Hepatocyte (in vitro differentiated cells): ENCODE measurements at regions not wholly inside any gene's neighbourhood (a gene's known extent, or its start where the extent isn't known, plus 50 kb on each side); places are given as distances from the start of the nearest gene placed in this dataset.
"Not testable (repeated sequence)": the region's sequence is repeated elsewhere in the genome, so short reads cannot be mapped to it uniquely, and the experiment has no call there.

Experiments used
- DNase-seq: peaks from one replicate; pipeline ENCODE4 v3.0.0-alpha.2; 2016; ENCODE audit warnings: low spot score
- H2AFZ ChIP-seq: fragments of 200-600 bp; sonication (generic); 2 replicates; pipeline ENCODE4 v1.6.0; 2016; ENCODE audit warnings: antibody characterized with exemption, mild to moderate bottlenecking
- H3K27ac ChIP-seq: fragments of 200-600 bp; sonication (generic); 2 replicates; pipeline ENCODE4 v1.5.1; 2016; ENCODE audit warnings: mild to moderate bottlenecking
- H3K27me3 ChIP-seq: fragments of 200-600 bp; sonication (generic); 2 replicates; pipeline ENCODE4 v1.6.1; 2016
- H3K36me3 ChIP-seq: fragments of 200-600 bp; sonication (generic); replicated peaks from 2 replicates; pipeline ENCODE4 v1.5.1; 2016; ENCODE audit warnings: low read depth; ENCODE audit not compliant: insufficient read depth
- H3K4me1 ChIP-seq: fragments of 200-600 bp; sonication (generic); 2 replicates; pipeline ENCODE4 v1.5.1; 2016; ENCODE audit warnings: mild to moderate bottlenecking, moderate library complexity; ENCODE audit not compliant: insufficient read depth
- H3K4me2 ChIP-seq: fragments of 200-600 bp; sonication (generic); 2 replicates; pipeline ENCODE4 v1.6.0; 2016
- H3K4me3 ChIP-seq: fragments of 200-600 bp; sonication (generic); 2 replicates; pipeline ENCODE4 v1.5.1; 2016; ENCODE audit warnings: mild to moderate bottlenecking
- H3K79me2 ChIP-seq: fragments of 200-600 bp; sonication (generic); 2 replicates; pipeline ENCODE4 v1.6.0; 2017; ENCODE audit warnings: mild to moderate bottlenecking
- H3K9me2 ChIP-seq: fragments of 200-600 bp; sonication (generic); replicated peaks from 2 replicates; pipeline ENCODE4 v1.6.0; 2017; ENCODE audit warnings: mild to moderate bottlenecking; ENCODE audit not compliant: insufficient read depth
- H3K9me3 ChIP-seq: fragments of 200-600 bp; sonication (generic); 2 replicates; pipeline ENCODE4 v1.5.1; 2016; ENCODE audit warnings: low read depth, mild to moderate bottlenecking
- H4K20me1 ChIP-seq: fragments of 200-600 bp; sonication (generic); 2 replicates; pipeline ENCODE4 v1.6.0; 2016; ENCODE audit warnings: mild to moderate bottlenecking; ENCODE audit not compliant: insufficient read depth, poor library complexity, severe bottlenecking
- CTCF ChIP-seq: fragments of 200-600 bp; sonication (generic); IDR thresholded peaks from 2 replicates; pipeline ENCODE4 v1.5.1; 2016; ENCODE audit warnings: antibody characterized with exemption, mild to moderate bottlenecking; ENCODE audit not compliant: poor library complexity
- EZH2 ChIP-seq: fragments of 200-600 bp; sonication (generic); IDR thresholded peaks from 2 replicates; pipeline ENCODE4 v1.6.1; 2016; ENCODE audit warnings: antibody characterized with exemption, mild to moderate bottlenecking, borderline replicate concordance
- EZH2phosphoT487 ChIP-seq: fragments of 200-600 bp; sonication (generic); IDR thresholded peaks from one replicate; pipeline ENCODE4 v1.6.1; 2018; ENCODE audit warnings: antibody characterized with exemption, mild to moderate bottlenecking, low read depth, moderate library complexity; ENCODE audit not compliant: unreplicated experiment, severe bottlenecking
- WGBS: methylation state at CpG from one replicate; pipeline ENCODE4 v1.1.6; 2016; ENCODE audit warnings: low lambda C conversion rate; ENCODE audit errors: missing lambda C conversion rate; 5-methylcytosine and 5-hydroxymethylcytosine counted together

GRCh38 chr6:51007237-51007636, 188.6 kb downstream of the TFAP2B start:
- H3K4me1 ChIP-seq: no peaks in the 10 kb centered on the region
- H3K4me2 ChIP-seq: no peak overlapping the region
- H3K9me2 ChIP-seq: no peaks in the 10 kb centered on the region
- DNase-seq: no peak
- H3K36me3 ChIP-seq: no peaks in the 10 kb centered on the region
- no peaks in the 10 kb centered on the region for H4K20me1 ChIP-seq
- no peak for TF ChIP-seq EZH2
- TF ChIP-seq CTCF: no peak
- TF ChIP-seq EZH2phosphoT487: no peak
- H3K4me3 ChIP-seq: no peak overlapping the region
- H3K79me2 ChIP-seq: no peaks in the 10 kb centered on the region
- H2AFZ ChIP-seq: no peak overlapping the region
- no peaks in the 10 kb centered on the region for H3K9me3 ChIP-seq
- no peaks in the 10 kb centered on the region for H3K27me3 ChIP-seq
- H3K27ac ChIP-seq: no peak overlapping the region

DNA sequence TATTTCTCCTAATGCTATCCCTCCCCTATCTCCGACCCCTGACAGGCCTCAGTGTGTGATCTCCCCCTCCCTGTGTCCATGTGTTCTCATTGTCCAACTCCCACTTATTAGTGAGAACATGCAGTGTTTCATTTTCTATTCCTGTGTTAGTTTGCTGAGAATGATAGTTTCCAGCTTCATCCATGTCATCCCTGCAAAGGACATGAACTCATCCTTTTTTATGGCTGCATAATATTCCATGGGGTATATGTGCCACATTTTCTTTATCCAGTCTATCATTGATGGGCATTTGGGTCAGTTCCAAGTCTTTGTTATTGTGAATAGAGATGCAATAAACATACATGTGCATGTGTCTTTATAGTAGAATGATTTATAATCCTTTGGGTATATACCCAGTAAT, 190.0 kb downstream of the TFAP2B start:
- 77% methylated on average over 1 of the region's 1 CpG for WGBS
- H3K27ac ChIP-seq, H3K36me3 ChIP-seq, H4K20me1 ChIP-seq, DNase-seq, H3K79me2 ChIP-seq, H2AFZ ChIP-seq, H3K4me2 ChIP-seq, H3K4me3 ChIP-seq, H3K27me3 ChIP-seq, H3K9me3 ChIP-seq, H3K9me2 ChIP-seq, H3K4me1 ChIP-seq: not testable (repeated sequence)

GRCh38 chr6:51013376-51013775, 194.7 kb downstream of the TFAP2B start:
- H3K36me3 ChIP-seq: no peaks in the 10 kb centered on the region
- TF ChIP-seq EZH2: no peak
- no peak for TF ChIP-seq EZH2phosphoT487
- TF ChIP-seq CTCF: no peak
- H2AFZ ChIP-seq: no peak overlapping the region
- H3K27me3 ChIP-seq: no peaks in the 10 kb centered on the region
- H3K79me2 ChIP-seq: no peaks in the 10 kb centered on the region
- H4K20me1 ChIP-seq: no peaks in the 10 kb centered on the region
- H3K4me3 ChIP-seq: no peak overlapping the region
- no peaks in the 10 kb centered on the region for H3K4me1 ChIP-seq
- no peak for DNase-seq
- H3K27ac ChIP-seq: no peak overlapping the region
- H3K9me3 ChIP-seq: no peaks in the 10 kb centered on the region
- H3K4me2 ChIP-seq: no peak overlapping the region
- no peaks in the 10 kb centered on the region for H3K9me2 ChIP-seq

DNA sequence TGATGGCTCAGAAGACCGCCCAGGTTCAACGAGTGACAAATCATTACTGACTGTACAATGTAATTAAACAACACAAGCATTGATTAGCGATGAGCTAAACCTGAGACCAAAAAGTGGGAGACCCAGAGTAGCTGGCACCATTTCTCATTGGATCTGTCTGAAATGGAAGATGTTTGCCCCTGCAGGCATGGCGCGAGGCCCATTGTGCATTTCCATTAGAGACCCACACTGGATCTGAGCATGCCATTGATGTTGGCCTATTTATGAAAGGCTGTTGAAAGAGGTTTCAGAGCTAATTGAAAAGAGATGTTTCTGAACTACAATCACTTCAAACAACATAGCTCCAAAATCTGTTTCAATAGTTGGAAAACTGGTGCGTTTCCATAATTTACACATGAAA, 196.7 kb downstream of the TFAP2B start:
- TF ChIP-seq CTCF: no peak
- no peak for TF ChIP-seq EZH2
- no peak for TF ChIP-seq EZH2phosphoT487
- Histone ChIP-seq H4K20me1 (no peaks in the 10 kb centered on the region), H3K36me3 (no peaks in the 10 kb centered on the region), H3K9me2 (no peaks in the 10 kb centered on the region), H3K9me3 (no peaks in the 10 kb centered on the region), H2AFZ (no peak overlapping the region), H3K79me2 (no peaks in the 10 kb centered on the region), H3K27ac (no peak overlapping the region), H3K4me3 (no peak overlapping the region), H3K4me2 (no peak overlapping the region), H3K4me1 (no peaks in the 10 kb centered on the region), H3K27me3 (no peaks in the 10 kb centered on the region)
- no peak for DNase-seq
- 92% methylated on average over 6 of the region's 6 CpGs for WGBS
